ENCODE measurements at regions not wholly inside any gene's neighbourhood (a gene's known extent, or its start where the extent isn't known, plus 50 kb on each side); places are given as distances from the start of the nearest gene placed in this dataset.

GRCh38 chr7:34396437-34397064 is 261.5 kb upstream of the NPSR1 start:
- Histone ChIP-seq H3K4me3 (no peak overlapping the region), H3K9me2 (replicated peaks; ENCODE audit: insufficient read depth) (no peaks in the 10 kb centered on the region), H3K9me3 (ENCODE audit: low read depth) (no peaks in the 10 kb centered on the region), H3K4me1 (ENCODE audit: insufficient read depth) (no peaks in the 10 kb centered on the region), H3K27ac (no peak overlapping the region), H3K4me2 (no peak overlapping the region), H2AFZ (no peak overlapping the region), H3K27me3 (no peaks in the 10 kb centered on the region), H4K20me1 (ENCODE audit: insufficient read depth, poor library complexity, severe bottlenecking) (no peaks in the 10 kb centered on the region), H3K79me2 (no peaks in the 10 kb centered on the region), H3K36me3 (replicated peaks; ENCODE audit: insufficient read depth, low read depth) (no peaks in the 10 kb centered on the region)
- DNase-seq (ENCODE audit: low spot score) = no peak
- 92% methylated on average over 2 of the region's 2 CpGs for WGBS (ENCODE audit: low lambda C conversion rate, missing lambda C conversion rate)
- TF ChIP-seq CTCF (IDR thresholded peaks at IDR 0.05; ENCODE audit: poor library complexity) (no peak), EZH2 (IDR thresholded peaks at IDR 0.05; ENCODE audit: borderline replicate concordance) (no peak), EZH2phosphoT487 (IDR thresholded peaks at IDR 0.05; ENCODE audit: low read depth, severe bottlenecking, unreplicated experiment) (no peak)

GRCh38 chr7:34401776-34402175 is 256.2 kb upstream of the NPSR1 start:
- H3K79me2 ChIP-seq = no peaks in the 10 kb centered on the region
- DNase-seq (ENCODE audit: low spot score) = no peak
- no peak overlapping the region for H3K27ac ChIP-seq
- TF ChIP-seq CTCF (IDR thresholded peaks at IDR 0.05; ENCODE audit: poor library complexity) (no peak), EZH2phosphoT487 (IDR thresholded peaks at IDR 0.05; ENCODE audit: low read depth, severe bottlenecking, unreplicated experiment) (no peak), EZH2 (IDR thresholded peaks at IDR 0.05; ENCODE audit: borderline replicate concordance) (no peak)
- H3K9me2 ChIP-seq (replicated peaks; ENCODE audit: insufficient read depth) = no peaks in the 10 kb centered on the region
- H2AFZ ChIP-seq = no peak overlapping the region
- H3K4me1 ChIP-seq (ENCODE audit: insufficient read depth) = no peaks in the 10 kb centered on the region
- no peaks in the 10 kb centered on the region for H3K27me3 ChIP-seq
- H3K36me3 ChIP-seq (replicated peaks; ENCODE audit: insufficient read depth, low read depth) = no peaks in the 10 kb centered on the region
- no peaks in the 10 kb centered on the region for H3K9me3 ChIP-seq (ENCODE audit: low read depth)
- no peak overlapping the region for H3K4me2 ChIP-seq
- no peak overlapping the region for H3K4me3 ChIP-seq
- no peaks in the 10 kb centered on the region for H4K20me1 ChIP-seq (ENCODE audit: insufficient read depth, poor library complexity, severe bottlenecking)
- WGBS (ENCODE audit: low lambda C conversion rate, missing lambda C conversion rate) = 90% methylated on average over 2 of the region's 2 CpGs

GRCh38 chr7:34406848-34407530 is 251.0 kb upstream of the NPSR1 start:
- Histone ChIP-seq H2AFZ (no peak overlapping the region), H3K4me2 (no peak overlapping the region), H3K4me1 (ENCODE audit: insufficient read depth) (no peaks in the 10 kb centered on the region), H3K27me3 (no peaks in the 10 kb centered on the region), H3K9me3 (ENCODE audit: low read depth) (no peaks in the 10 kb centered on the region), H4K20me1 (ENCODE audit: insufficient read depth, poor library complexity, severe bottlenecking) (no peaks in the 10 kb centered on the region), H3K4me3 (no peak overlapping the region), H3K36me3 (replicated peaks; ENCODE audit: insufficient read depth, low read depth) (no peaks in the 10 kb centered on the region), H3K27ac (no peak overlapping the region), H3K79me2 (no peaks in the 10 kb centered on the region), H3K9me2 (replicated peaks; ENCODE audit: insufficient read depth) (no peaks in the 10 kb centered on the region)
- WGBS (ENCODE audit: low lambda C conversion rate, missing lambda C conversion rate) = 84% methylated on average over 5 of the region's 5 CpGs
- DNase-seq (ENCODE audit: low spot score) = no peak
- TF ChIP-seq CTCF (IDR thresholded peaks at IDR 0.05; ENCODE audit: poor library complexity) (no peak), EZH2phosphoT487 (IDR thresholded peaks at IDR 0.05; ENCODE audit: low read depth, severe bottlenecking, unreplicated experiment) (no peak), EZH2 (IDR thresholded peaks at IDR 0.05; ENCODE audit: borderline replicate concordance) (no peak)
